Suprapubic skin (tissue), 4 donors: ENCODE measurements at regions not wholly inside any gene's neighbourhood (a gene's known extent, or its start where the extent isn't known, plus 50 kb on each side); places are given as distances from the start of the nearest gene placed in this dataset.

ENCODE experiments used
- DNase-seq, 2 donors: peaks; one replicate each; pipeline ENCODE4 v3.0.0-alpha.2; 2019; ENCODE audit warnings: low spot score in 2 of 2
- H3K27ac ChIP-seq: fragments of 200-600 bp; sonication (generic); one replicate; pipeline ENCODE4 v1.5.1; 2019
- H3K27me3 ChIP-seq: fragments of 200-600 bp; sonication (generic); one replicate; pipeline ENCODE4 v1.5.1; 2019
- H3K36me3 ChIP-seq: fragments of 200-600 bp; sonication (generic); one replicate; pipeline ENCODE4 v1.5.1; 2019
- H3K4me1 ChIP-seq: fragments of 200-600 bp; sonication (generic); one replicate; pipeline ENCODE4 v1.5.1; 2019
- H3K4me3 ChIP-seq: fragments of 200-600 bp; sonication (generic); one replicate; pipeline ENCODE4 v1.5.1; 2019; ENCODE audit warnings: mild to moderate bottlenecking
- H3K9me3 ChIP-seq: fragments of 200-600 bp; sonication (generic); one replicate; pipeline ENCODE4 v1.5.1; 2019
- CTCF ChIP-seq, 2 donors: fragments of 200-600 bp in 1 of 2; fragments of 450-650 bp in 1 of 2; sonication (generic) in 1 of 2; IDR thresholded peaks; one replicate each; pipeline ENCODE4 v1.5.1; 2016 to 2019; ENCODE audit warnings: antibody characterized with exemption in 2 of 2, mild to moderate bottlenecking in 1 of 2, moderate library complexity in 1 of 2
- EP300 ChIP-seq: sonication (generic); formaldehyde crosslinking; IDR thresholded peaks from one replicate; pipeline ENCODE4 v1.6.1; 2017; ENCODE audit warnings: antibody characterized with exemption
- POLR2A ChIP-seq, 2 donors: fragments of 450-650 bp; IDR thresholded peaks; one replicate each; pipeline ENCODE4 v1.6.1; 2017; ENCODE audit warnings: antibody characterized with exemption in 2 of 2, mild to moderate bottlenecking in 2 of 2, moderate library complexity in 2 of 2
- POLR2AphosphoS5 ChIP-seq, 3 donors: sonication (generic); formaldehyde crosslinking; IDR thresholded peaks; one replicate each; pipeline ENCODE4 v1.6.1; 2017; ENCODE audit warnings: antibody characterized with exemption in 3 of 3
- WGBS: methylation state at CpG from one replicate; pipeline ENCODE4 v1.1.5; 2018; 5-methylcytosine and 5-hydroxymethylcytosine counted together

GRCh38 chr14:61177279-61178225 is 103.6 kb downstream of the TMEM30B start:
- Histone ChIP-seq H3K36me3 (no peaks in the 10 kb centered on the region), H3K9me3 (no peaks in the 10 kb centered on the region), H3K4me3 (no peak overlapping the region), H3K27me3 (no peaks in the 10 kb centered on the region), H3K27ac (peak overlapping the region; percentile 47), H3K4me1 (peaks cover 3% of the 10 kb centered on the region)
- 71% methylated on average over 14 of the region's 14 CpGs for WGBS
- TF ChIP-seq CTCF (IDR thresholded peaks at IDR 0.05) (no peak), POLR2AphosphoS5 (IDR thresholded peaks at IDR 0.05) (no peak), POLR2A (IDR thresholded peaks at IDR 0.05) (no peak), EP300 (no peak)
- no peak for DNase-seq

- Histone ChIP-seq H3K27ac (no peak overlapping the region), H3K9me3 (no peaks in the 10 kb centered on the region), H3K4me1 (peaks cover 3% of the 10 kb centered on the region), H3K36me3 (no peaks in the 10 kb centered on the region), H3K27me3 (no peaks in the 10 kb centered on the region), H3K4me3 (no peak overlapping the region)
- no peak for DNase-seq
- 70% methylated on average over 2 of the region's 2 CpGs for WGBS
- TF ChIP-seq POLR2AphosphoS5 (IDR thresholded peaks at IDR 0.05) = no peak
- TF ChIP-seq CTCF (IDR thresholded peaks at IDR 0.05) = no peak
- TF ChIP-seq EP300 = no peak
- TF ChIP-seq POLR2A (IDR thresholded peaks at IDR 0.05) = no peak
Observed at GRCh38 chr14:61176686-61177085, 104.5 kb downstream of the TMEM30B start.

GRCh38 chr14:61174987-61175386 is 106.2 kb downstream of the TMEM30B start:
- TF ChIP-seq POLR2A (IDR thresholded peaks at IDR 0.05) (no peak), POLR2AphosphoS5 (IDR thresholded peaks at IDR 0.05) (no peak), EP300 (no peak), CTCF (IDR thresholded peaks at IDR 0.05) (no peak)
- no peak overlapping the region for H3K27ac ChIP-seq
- H3K36me3 ChIP-seq = no peaks in the 10 kb centered on the region
- H3K4me3 ChIP-seq = no peak overlapping the region
- H3K27me3 ChIP-seq = no peaks in the 10 kb centered on the region
- no peaks in the 10 kb centered on the region for H3K9me3 ChIP-seq
- DNase-seq = no peak
- H3K4me1 ChIP-seq = peaks cover 3% of the 10 kb centered on the region
- WGBS = 81% methylated on average over 2 of the region's 2 CpGs

GRCh38 chr14:61174441-61174891 is 106.7 kb downstream of the TMEM30B start:
- H3K27ac ChIP-seq = no peak overlapping the region
- TF ChIP-seq POLR2A (IDR thresholded peaks at IDR 0.05) (no peak), POLR2AphosphoS5 (IDR thresholded peaks at IDR 0.05) (no peak), CTCF (IDR thresholded peaks at IDR 0.05) (no peak), EP300 (no peak)
- H3K4me3 ChIP-seq = no peak overlapping the region
- peaks cover 3% of the 10 kb centered on the region for H3K4me1 ChIP-seq
- WGBS = 78% methylated on average over 6 of the region's 6 CpGs
- H3K9me3 ChIP-seq = no peaks in the 10 kb centered on the region
- no peak for DNase-seq
- H3K36me3 ChIP-seq = no peaks in the 10 kb centered on the region
- no peaks in the 10 kb centered on the region for H3K27me3 ChIP-seq

GRCh38 chr14:61171727-61172126 is 109.4 kb downstream of the TMEM30B start:
- DNase-seq = no peak
- Histone ChIP-seq H3K4me1 (no peaks in the 10 kb centered on the region), H3K4me3 (no peak overlapping the region), H3K27me3 (no peaks in the 10 kb centered on the region), H3K27ac (no peak overlapping the region), H3K9me3 (no peaks in the 10 kb centered on the region), H3K36me3 (no peaks in the 10 kb centered on the region)
- no peak for TF ChIP-seq EP300
- TF ChIP-seq CTCF (IDR thresholded peaks at IDR 0.05) = no peak
- TF ChIP-seq POLR2AphosphoS5 (IDR thresholded peaks at IDR 0.05) = no peak
- no peak for TF ChIP-seq POLR2A (IDR thresholded peaks at IDR 0.05)
- 37% methylated on average over 2 of the region's 2 CpGs for WGBS
